Loucy (cell line): ENCODE measurements at regions not wholly inside any gene's neighbourhood (a gene's known extent, or its start where the extent isn't known, plus 50 kb on each side); places are given as distances from the start of the nearest gene placed in this dataset.

Experiments
- H2AFZ ChIP-seq: fragments of 200-600 bp; sonication (generic); 2 replicates; pipeline ENCODE4 v1.6.0; 2016; ENCODE audit warnings: antibody characterized with exemption, mild to moderate bottlenecking, low read length, moderate library complexity
- H3F3A ChIP-seq: fragments of 200-600 bp; 2 replicates; pipeline ENCODE4 v1.6.0; 2016; ENCODE audit warnings: antibody characterized with exemption, low read depth, mild to moderate bottlenecking
- H3K27me3 ChIP-seq: fragments of 200-600 bp; sonication (generic); 2 replicates; pipeline ENCODE4 v1.6.1; 2014; ENCODE audit warnings: low read length, mild to moderate bottlenecking; ENCODE audit not compliant: insufficient read depth, poor library complexity, severe bottlenecking
- H3K36me3 ChIP-seq: fragments of 200-600 bp; sonication (generic); 2 replicates; pipeline ENCODE4 v1.6.1; 2016; ENCODE audit warnings: low read length; ENCODE audit not compliant: insufficient read depth
- H3K4me1 ChIP-seq: fragments of 200-600 bp; sonication (generic); 2 replicates; pipeline ENCODE4 v1.5.1; 2014; ENCODE audit warnings: low read length, mild to moderate bottlenecking; ENCODE audit not compliant: insufficient read depth, poor library complexity, severe bottlenecking
- H3K4me2 ChIP-seq: fragments of 200-600 bp; sonication (generic); 2 replicates; pipeline ENCODE4 v1.6.0; 2014; ENCODE audit warnings: antibody characterized with exemption, low read length, low read depth, mild to moderate bottlenecking; ENCODE audit not compliant: poor library complexity, severe bottlenecking
- H3K4me3 ChIP-seq: fragments of 200-600 bp; sonication (generic); 2 replicates; pipeline ENCODE4 v1.5.1; 2014; ENCODE audit warnings: low read length, mild to moderate bottlenecking, mixed read lengths; ENCODE audit not compliant: poor library complexity, severe bottlenecking
- H3K79me2 ChIP-seq: fragments of 200-600 bp; sonication (generic); 2 replicates; pipeline ENCODE4 v1.6.1; 2014; ENCODE audit warnings: low read length; ENCODE audit not compliant: insufficient read depth
- H3K9ac ChIP-seq: fragments of 200-600 bp; sonication (generic); 2 replicates; pipeline ENCODE4 v1.6.0; 2014; ENCODE audit warnings: mild to moderate bottlenecking, low read depth, low read length, moderate library complexity; ENCODE audit not compliant: poor library complexity, severe bottlenecking
- H3K9me2 ChIP-seq: fragments of 200-600 bp; sonication (generic); replicated peaks from 2 replicates; pipeline ENCODE4 v1.6.1; 2016; ENCODE audit warnings: low read depth, low read length, mixed read lengths
- H3K9me3 ChIP-seq: fragments of 200-600 bp; sonication (generic); 2 replicates; pipeline ENCODE4 v1.6.1; 2014; ENCODE audit warnings: mild to moderate bottlenecking, antibody characterized with exemption, low read length, low read depth; ENCODE audit not compliant: insufficient read depth
- H4K20me1 ChIP-seq: fragments of 200-600 bp; sonication (generic); 2 replicates; pipeline ENCODE4 v1.6.0; 2014; ENCODE audit warnings: antibody characterized with exemption, low read length, mild to moderate bottlenecking; ENCODE audit not compliant: insufficient read depth, poor library complexity, severe bottlenecking
- CTCF ChIP-seq: fragments of 200-600 bp; sonication (generic); conservative IDR thresholded peaks from 2 replicates; pipeline ENCODE4 v1.5.1; 2014; ENCODE audit warnings: mild to moderate bottlenecking, antibody characterized with exemption, low read length
- EZH2phosphoT487 ChIP-seq: fragments of 200-600 bp; IDR thresholded peaks from 2 replicates; pipeline ENCODE4 v1.6.1; 2018; ENCODE audit warnings: antibody characterized with exemption, mild to moderate bottlenecking, moderate library complexity, borderline replicate concordance

GRCh38 chr3:59433546-59433945 lies 383.7 kb upstream of the CFAP20DC start:
- no peak overlapping the region for H3K9ac ChIP-seq
- no peaks in the 10 kb centered on the region for H3K79me2 ChIP-seq
- H3K27me3 ChIP-seq = no peaks in the 10 kb centered on the region
- no peak overlapping the region for H3K4me3 ChIP-seq
- H3K9me2 ChIP-seq = no peaks in the 10 kb centered on the region
- no peaks in the 10 kb centered on the region for H3K36me3 ChIP-seq
- TF ChIP-seq EZH2phosphoT487 = no peak
- no peak for TF ChIP-seq CTCF
- H3F3A ChIP-seq = no peaks in the 10 kb centered on the region
- H3K4me1 ChIP-seq = peaks cover 6% of the 10 kb centered on the region
- H4K20me1 ChIP-seq = no peaks in the 10 kb centered on the region
- no peak overlapping the region for H2AFZ ChIP-seq
- H3K4me2 ChIP-seq = no peak overlapping the region
- no peaks in the 10 kb centered on the region for H3K9me3 ChIP-seq

- H2AFZ ChIP-seq = no peak overlapping the region
- no peak overlapping the region for H3K4me3 ChIP-seq
- no peak overlapping the region for H3K4me2 ChIP-seq
- H4K20me1 ChIP-seq = no peaks in the 10 kb centered on the region
- H3F3A ChIP-seq = no peaks in the 10 kb centered on the region
- peaks cover 7% of the 10 kb centered on the region for H3K4me1 ChIP-seq
- no peaks in the 10 kb centered on the region for H3K36me3 ChIP-seq
- H3K79me2 ChIP-seq = no peaks in the 10 kb centered on the region
- H3K9me3 ChIP-seq = no peaks in the 10 kb centered on the region
- TF ChIP-seq CTCF (no peak), EZH2phosphoT487 (no peak)
- no peaks in the 10 kb centered on the region for H3K9me2 ChIP-seq
- H3K9ac ChIP-seq = no peak overlapping the region
- no peaks in the 10 kb centered on the region for H3K27me3 ChIP-seq
Observed at GRCh38 chr3:59432665-59433064, 382.8 kb upstream of the CFAP20DC start.

GRCh38 chr3:59430341-59430740 lies 380.5 kb upstream of the CFAP20DC start:
- no peaks in the 10 kb centered on the region for H3K9me2 ChIP-seq
- no peaks in the 10 kb centered on the region for H3F3A ChIP-seq
- H3K9me3 ChIP-seq = no peaks in the 10 kb centered on the region
- no peaks in the 10 kb centered on the region for H3K27me3 ChIP-seq
- no peak overlapping the region for H3K9ac ChIP-seq
- H3K4me3 ChIP-seq = no peak overlapping the region
- no peaks in the 10 kb centered on the region for H4K20me1 ChIP-seq
- H3K4me1 ChIP-seq = peaks cover 8% of the 10 kb centered on the region
- TF ChIP-seq EZH2phosphoT487 (no peak), CTCF (no peak)
- no peak overlapping the region for H2AFZ ChIP-seq
- no peaks in the 10 kb centered on the region for H3K79me2 ChIP-seq
- H3K36me3 ChIP-seq = no peaks in the 10 kb centered on the region
- no peak overlapping the region for H3K4me2 ChIP-seq
